Ectodermal cell (in vitro differentiated cells): ENCODE measurements at regions not wholly inside any gene's neighbourhood (a gene's known extent, or its start where the extent isn't known, plus 50 kb on each side); places are given as distances from the start of the nearest gene placed in this dataset.

Experiments used
- H3K27ac ChIP-seq: 2 replicates; pipeline ENCODE4 v1.7.0; 2013; ENCODE audit warnings: mild to moderate bottlenecking, low read depth, low read length; ENCODE audit not compliant: insufficient read depth, poor library complexity, severe bottlenecking
- H3K27me3 ChIP-seq: 2 replicates; pipeline ENCODE4 v1.7.0; 2013; ENCODE audit warnings: mild to moderate bottlenecking, low read length; ENCODE audit not compliant: insufficient read depth, control insufficient read depth, poor library complexity, severe bottlenecking
- H3K36me3 ChIP-seq: one replicate; pipeline ENCODE4 v1.7.0; 2013; ENCODE audit warnings: low read length; ENCODE audit not compliant: control insufficient read depth, insufficient read depth
- H3K4me1 ChIP-seq: one replicate; pipeline ENCODE4 v1.7.0; 2013; ENCODE audit warnings: low read length; ENCODE audit not compliant: control insufficient read depth, insufficient read depth
- H3K4me3 ChIP-seq: 2 replicates; pipeline ENCODE4 v1.7.0; 2013; ENCODE audit warnings: low read depth, low read length, control low read depth; ENCODE audit not compliant: insufficient read depth
- H3K9me3 ChIP-seq: 2 replicates; pipeline ENCODE4 v1.7.0; 2013; ENCODE audit warnings: mild to moderate bottlenecking, low read length, moderate library complexity; ENCODE audit not compliant: control insufficient read depth
- WGBS, 2 experiments: methylation state at CpG; one replicate each; pipeline ENCODE4 v1.1.7; 2013; ENCODE audit warnings: missing lambda C conversion rate in 2 of 2; 5-methylcytosine and 5-hydroxymethylcytosine counted together

- no peaks in the 10 kb centered on the region for H3K9me3 ChIP-seq
- 93 to 94% methylated on average over 3 to 4 of the region's 4 CpGs for WGBS, 2 experiments
- H3K27ac ChIP-seq: no peak overlapping the region
- no peaks in the 10 kb centered on the region for H3K4me1 ChIP-seq
- H3K36me3 ChIP-seq: no peaks in the 10 kb centered on the region
- H3K4me3 ChIP-seq: no peak overlapping the region
- no peaks in the 10 kb centered on the region for H3K27me3 ChIP-seq
These were observed 74.8 kb upstream of the SMIM21 start for GRCh38 chr18:75502286-75502685.

- Histone ChIP-seq H3K4me1 (no peaks in the 10 kb centered on the region), H3K36me3 (no peaks in the 10 kb centered on the region), H3K27ac (no peak overlapping the region), H3K27me3 (no peaks in the 10 kb centered on the region), H3K9me3 (no peaks in the 10 kb centered on the region), H3K4me3 (no peak overlapping the region)
- 94 to 98% methylated on average over 2 of the region's 2 CpGs for WGBS, 2 experiments
These were observed 73.0 kb upstream of the SMIM21 start for GRCh38 chr18:75500545-75500944.

- Histone ChIP-seq H3K27ac (no peak overlapping the region), H3K36me3 (no peaks in the 10 kb centered on the region), H3K9me3 (no peaks in the 10 kb centered on the region), H3K4me1 (no peaks in the 10 kb centered on the region), H3K27me3 (no peaks in the 10 kb centered on the region), H3K4me3 (no peak overlapping the region)
- 72 to 76% methylated on average over 7 to 8 of the region's 8 CpGs for WGBS, 2 experiments
These were observed 70.2 kb upstream of the SMIM21 start for GRCh38 chr18:75497576-75498235.

- WGBS, 2 experiments: 86 to 87% methylated on average over 7 of the region's 7 CpGs
- H3K4me1 ChIP-seq: no peaks in the 10 kb centered on the region
- H3K4me3 ChIP-seq: no peak overlapping the region
- no peak overlapping the region for H3K27ac ChIP-seq
- H3K27me3 ChIP-seq: no peaks in the 10 kb centered on the region
- no peaks in the 10 kb centered on the region for H3K9me3 ChIP-seq
- no peaks in the 10 kb centered on the region for H3K36me3 ChIP-seq
These were observed 68.6 kb upstream of the SMIM21 start for GRCh38 chr18:75496151-75496550.

- no peaks in the 10 kb centered on the region for H3K36me3 ChIP-seq
- H3K27ac ChIP-seq: no peak overlapping the region
- 100% methylated on average over 2 of the region's 2 CpGs for WGBS, 2 experiments
These were observed 65.3 kb upstream of the SMIM21 start for GRCh38 chr18:75492852-75493251.

GRCh38 chr18:75491361-75491760, 63.9 kb upstream of the SMIM21 start:
- 82 to 88% methylated on average over 5 of the region's 5 CpGs for WGBS, 2 experiments
- no peaks in the 10 kb centered on the region for H3K36me3 ChIP-seq
- H3K9me3 ChIP-seq: no peaks in the 10 kb centered on the region
- H3K27ac ChIP-seq: no peak overlapping the region
- H3K27me3 ChIP-seq: no peaks in the 10 kb centered on the region
- no peak overlapping the region for H3K4me3 ChIP-seq
- H3K4me1 ChIP-seq: no peaks in the 10 kb centered on the region

More at GRCh38 chr18:75492852-75493251, 65.3 kb upstream of the SMIM21 start:
- no peaks in the 10 kb centered on the region for H3K27me3 ChIP-seq
- H3K4me3 ChIP-seq: no peak overlapping the region
- H3K9me3 ChIP-seq: no peaks in the 10 kb centered on the region
- H3K4me1 ChIP-seq: no peaks in the 10 kb centered on the region

GRCh38 chr18:75489493-75490190, 62.1 kb upstream of the SMIM21 start:
- Histone ChIP-seq H3K27ac (no peak overlapping the region), H3K4me1 (no peaks in the 10 kb centered on the region), H3K9me3 (no peaks in the 10 kb centered on the region), H3K36me3 (no peaks in the 10 kb centered on the region), H3K27me3 (no peaks in the 10 kb centered on the region), H3K4me3 (no peak overlapping the region)
- 91% methylated on average over 13 of the region's 13 CpGs for WGBS, 2 experiments

- Histone ChIP-seq H3K27me3 (no peaks in the 10 kb centered on the region), H3K4me1 (no peaks in the 10 kb centered on the region), H3K4me3 (no peak overlapping the region), H3K9me3 (no peaks in the 10 kb centered on the region), H3K36me3 (no peaks in the 10 kb centered on the region), H3K27ac (no peak overlapping the region)
- 83 to 92% methylated on average over 3 of the region's 3 CpGs for whole genome bisulfite sequencing, 2 experiments
These were observed 56.2 kb upstream of the SMIM21 start for GRCh38 chr18:75483662-75484061.

- Histone ChIP-seq H3K27ac (no peak overlapping the region), H3K4me3 (no peak overlapping the region), H3K36me3 (no peaks in the 10 kb centered on the region), H3K27me3 (no peaks in the 10 kb centered on the region), H3K4me1 (no peaks in the 10 kb centered on the region), H3K9me3 (no peaks in the 10 kb centered on the region)
These were observed 55.4 kb upstream of the SMIM21 start for GRCh38 chr18:75482880-75483279.

- no peak overlapping the region for H3K4me3 ChIP-seq
- no peaks in the 10 kb centered on the region for H3K4me1 ChIP-seq
- no peaks in the 10 kb centered on the region for H3K27me3 ChIP-seq
- no peak overlapping the region for H3K27ac ChIP-seq
- 91 to 97% methylated on average over 2 of the region's 2 CpGs for WGBS, 2 experiments
- H3K36me3 ChIP-seq: no peaks in the 10 kb centered on the region
- no peaks in the 10 kb centered on the region for H3K9me3 ChIP-seq
These were observed 53.0 kb upstream of the SMIM21 start for GRCh38 chr18:75480487-75480886.
